ENCODE measurements at regions not wholly inside any gene's neighbourhood (a gene's known extent, or its start where the extent isn't known, plus 50 kb on each side); places are given as distances from the start of the nearest gene placed in this dataset.

DNA sequence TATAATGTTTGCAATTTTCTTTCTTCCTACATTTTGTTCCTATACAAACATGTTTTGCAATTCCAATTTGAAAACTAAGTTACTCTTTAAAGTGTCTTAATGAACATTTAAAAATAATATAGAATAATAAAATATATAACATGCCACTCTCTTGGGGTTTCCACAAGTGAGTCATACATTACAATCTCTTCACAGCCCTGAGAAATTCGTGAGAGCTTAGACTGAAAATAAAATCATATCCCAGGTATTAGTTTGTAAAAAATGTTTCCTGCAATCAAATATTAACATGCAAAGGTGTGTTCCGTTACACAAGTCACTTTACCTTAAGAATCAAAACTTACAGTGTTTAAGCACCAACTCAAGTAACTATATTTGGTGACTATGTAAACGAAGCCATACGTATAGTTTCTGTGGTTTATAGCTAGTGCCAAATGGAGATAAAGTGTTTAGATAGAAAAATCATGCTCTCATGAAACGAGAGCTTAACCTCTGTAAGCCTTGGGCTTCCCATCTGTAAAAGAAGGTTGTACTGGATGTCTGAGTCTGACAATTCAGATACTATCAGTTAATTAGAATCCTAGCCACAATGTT is 253.6 kb upstream of the ANO3 start:
- TF ChIP-seq, protein P1, sequence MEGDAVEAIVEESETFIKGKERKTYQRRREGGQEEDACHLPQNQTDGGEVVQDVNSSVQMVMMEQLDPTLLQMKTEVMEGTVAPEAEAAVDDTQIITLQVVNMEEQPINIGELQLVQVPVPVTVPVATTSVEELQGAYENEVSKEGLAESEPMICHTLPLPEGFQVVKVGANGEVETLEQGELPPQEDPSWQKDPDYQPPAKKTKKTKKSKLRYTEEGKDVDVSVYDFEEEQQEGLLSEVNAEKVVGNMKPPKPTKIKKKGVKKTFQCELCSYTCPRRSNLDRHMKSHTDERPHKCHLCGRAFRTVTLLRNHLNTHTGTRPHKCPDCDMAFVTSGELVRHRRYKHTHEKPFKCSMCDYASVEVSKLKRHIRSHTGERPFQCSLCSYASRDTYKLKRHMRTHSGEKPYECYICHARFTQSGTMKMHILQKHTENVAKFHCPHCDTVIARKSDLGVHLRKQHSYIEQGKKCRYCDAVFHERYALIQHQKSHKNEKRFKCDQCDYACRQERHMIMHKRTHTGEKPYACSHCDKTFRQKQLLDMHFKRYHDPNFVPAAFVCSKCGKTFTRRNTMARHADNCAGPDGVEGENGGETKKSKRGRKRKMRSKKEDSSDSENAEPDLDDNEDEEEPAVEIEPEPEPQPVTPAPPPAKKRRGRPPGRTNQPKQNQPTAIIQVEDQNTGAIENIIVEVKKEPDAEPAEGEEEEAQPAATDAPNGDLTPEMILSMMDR (conservative IDR thresholded peaks at IDR 0.05; ENCODE audit: low read length): no peak
- no peak for TF ChIP-seq EZH2phosphoT487 (IDR thresholded peaks at IDR 0.05; ENCODE audit: borderline replicate concordance, low read depth, low read length)
